Esophagus muscularis mucosa (tissue), 3 donors: ENCODE measurements at regions not wholly inside any gene's neighbourhood (a gene's known extent, or its start where the extent isn't known, plus 50 kb on each side); places are given as distances from the start of the nearest gene placed in this dataset.

Experiments
- CTCF ChIP-seq, 3 experiments: fragments of 200-600 bp in 2 of 3; fragments of 450-650 bp in 1 of 3; sonication (generic) in 2 of 3; IDR thresholded peaks; one replicate each; pipeline ENCODE4 v1.5.1; 2017 to 2019; ENCODE audit warnings: antibody characterized with exemption in 3 of 3, mild to moderate bottlenecking in 2 of 3, moderate library complexity in 1 of 3
- POLR2A ChIP-seq: fragments of 450-650 bp; IDR thresholded peaks from one replicate; pipeline ENCODE4 v1.6.1; 2017; ENCODE audit warnings: antibody characterized with exemption, moderate library complexity, mild to moderate bottlenecking, low read depth

DNA sequence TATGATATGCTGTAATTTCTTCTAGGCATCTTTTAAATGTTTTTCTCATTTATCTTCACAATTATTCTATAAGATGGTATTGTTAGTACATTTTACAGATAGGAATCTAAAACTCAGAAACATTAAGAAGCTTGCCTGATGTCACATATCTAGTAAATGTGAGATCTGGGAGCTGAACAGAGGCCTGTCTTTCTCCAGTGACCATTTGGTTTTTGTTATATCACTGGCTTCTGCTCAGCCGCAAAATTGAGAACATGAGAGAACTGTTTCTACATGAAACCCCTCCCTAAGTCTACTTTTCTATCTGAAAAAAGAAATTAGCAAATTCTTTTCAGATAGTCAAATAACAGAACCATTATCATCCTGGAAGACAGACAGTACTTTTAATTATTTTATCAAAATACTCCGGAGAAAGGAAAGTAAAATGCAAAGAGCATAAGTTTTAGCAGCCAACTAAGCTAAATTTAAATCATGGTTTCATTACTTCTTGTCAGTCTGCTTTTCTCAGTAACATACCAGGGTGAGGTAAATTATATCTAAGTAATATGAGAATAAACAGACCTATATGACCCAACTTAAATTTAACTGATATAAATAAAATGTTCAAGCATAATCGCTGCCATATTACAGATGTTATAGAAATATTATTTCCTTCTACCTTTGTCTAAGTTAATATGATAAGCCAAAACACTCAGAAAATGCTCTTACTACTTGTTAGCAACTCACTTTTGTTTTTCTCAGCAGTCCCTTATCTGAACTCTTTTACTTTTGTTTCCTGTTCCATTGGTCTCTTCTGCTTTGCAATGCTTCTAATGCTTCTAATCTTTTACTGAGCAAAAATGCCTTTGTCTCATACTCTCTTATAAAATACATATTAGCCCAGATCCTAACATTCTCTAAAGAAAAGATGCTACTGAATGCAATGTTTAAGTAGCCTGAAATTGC is 68.0 kb upstream of the MBNL1 start:
- TF ChIP-seq POLR2A = no peak
- TF ChIP-seq CTCF (IDR thresholded peaks at IDR 0.05) = no peak
